DMS 273 (cell line): ENCODE measurements at regions not wholly inside any gene's neighbourhood (a gene's known extent, or its start where the extent isn't known, plus 50 kb on each side); places are given as distances from the start of the nearest gene placed in this dataset.
A peak's percentile ranks its signal among the peaks of the same experiment; 100 is the strongest.

Experiments
- DNase-seq: peaks from one replicate; lab custom pipeline; 2025; ENCODE audit not compliant: unreplicated experiment; lab: John Stamatoyannopoulos, UW

DNA sequence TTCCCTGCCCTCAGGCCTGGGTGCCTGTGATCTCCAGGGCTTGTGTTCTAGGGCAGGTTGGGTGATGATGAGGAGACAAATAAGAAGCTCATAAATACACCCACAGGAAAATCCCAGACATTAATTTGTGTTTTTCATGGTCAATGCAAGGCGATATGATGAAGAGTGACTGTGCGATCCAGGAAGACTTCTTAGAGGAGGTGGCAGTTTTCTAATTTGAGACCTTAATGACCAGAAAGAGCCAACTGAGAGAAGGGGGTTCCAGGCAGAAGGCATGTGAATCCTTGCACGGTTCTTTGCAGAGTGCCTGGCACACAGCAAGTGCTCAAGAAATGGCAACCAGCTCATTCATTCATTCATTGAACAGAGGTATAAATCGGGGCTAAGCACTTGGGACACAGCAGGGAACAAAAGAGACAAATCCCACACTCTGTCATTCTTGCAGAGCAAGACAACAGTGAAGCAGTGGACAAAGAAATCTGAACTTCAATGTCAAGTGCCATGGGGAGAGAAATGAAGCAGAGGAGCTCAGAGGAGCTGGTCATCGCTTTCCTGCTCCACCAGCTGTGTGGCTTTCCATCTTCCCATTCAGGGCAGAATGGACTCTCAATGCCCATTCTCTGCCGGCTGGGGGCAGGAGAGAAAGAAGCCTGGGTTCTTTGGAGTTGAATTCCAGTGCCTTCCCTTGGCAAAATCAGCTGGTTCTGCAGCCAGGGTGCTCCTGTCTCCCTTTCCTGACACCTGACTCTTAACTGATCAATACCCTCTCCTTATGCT, 128.3 kb downstream of the AACS start:
- DNase-seq = peak; percentile 32

DNA sequence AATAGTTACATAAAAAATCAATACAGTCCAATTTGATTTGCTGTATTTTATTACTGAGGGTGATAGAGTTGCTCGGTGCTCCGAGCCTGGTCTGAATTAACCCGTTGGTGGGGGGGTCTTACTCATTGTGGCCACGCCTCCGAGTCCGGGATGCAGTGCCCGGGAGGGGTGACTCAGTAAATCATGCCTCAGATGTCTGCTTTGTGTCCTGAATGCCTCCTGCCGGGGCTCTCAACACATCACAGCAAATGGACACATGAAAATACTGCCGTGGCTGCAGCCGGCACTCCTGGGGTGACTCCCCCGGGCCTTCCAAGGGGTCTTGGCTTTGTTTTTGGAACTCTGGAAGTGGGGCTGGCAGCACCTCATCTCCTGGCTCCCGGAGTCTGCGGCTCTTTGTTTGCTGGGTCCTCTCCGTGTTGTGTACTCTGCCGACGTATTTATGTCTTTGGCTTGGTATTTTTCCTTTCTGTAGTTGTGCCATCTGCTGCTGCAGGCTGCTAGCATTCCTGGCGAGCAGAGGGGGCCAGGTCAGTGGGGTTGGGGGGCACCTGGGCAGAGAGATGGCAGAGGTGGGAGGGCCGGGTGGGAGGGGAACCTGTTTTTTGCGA, 129.0 kb downstream of the AACS start:
- DNase-seq = peak; percentile 56

DNA sequence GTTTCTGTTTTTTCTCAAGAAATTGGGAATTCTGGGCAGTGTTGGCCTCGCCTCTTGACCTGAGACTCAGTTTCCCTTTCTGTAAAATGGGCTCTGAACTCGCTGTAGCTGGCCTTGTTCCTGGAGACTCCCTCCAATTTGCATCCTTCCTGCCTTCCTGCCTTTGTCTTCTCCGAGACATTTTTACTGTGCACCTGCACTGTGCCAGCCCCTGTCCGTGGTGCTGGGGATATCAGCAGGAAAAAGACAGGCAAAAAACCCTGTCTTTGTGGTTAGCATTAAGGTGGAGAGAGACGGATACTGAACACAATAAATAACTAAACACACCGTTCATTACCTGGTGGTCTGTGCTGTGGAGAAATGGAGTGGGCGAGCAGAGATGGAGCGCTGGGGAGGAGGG, 129.8 kb downstream of the AACS start:
- no peak for DNase-seq

DNA sequence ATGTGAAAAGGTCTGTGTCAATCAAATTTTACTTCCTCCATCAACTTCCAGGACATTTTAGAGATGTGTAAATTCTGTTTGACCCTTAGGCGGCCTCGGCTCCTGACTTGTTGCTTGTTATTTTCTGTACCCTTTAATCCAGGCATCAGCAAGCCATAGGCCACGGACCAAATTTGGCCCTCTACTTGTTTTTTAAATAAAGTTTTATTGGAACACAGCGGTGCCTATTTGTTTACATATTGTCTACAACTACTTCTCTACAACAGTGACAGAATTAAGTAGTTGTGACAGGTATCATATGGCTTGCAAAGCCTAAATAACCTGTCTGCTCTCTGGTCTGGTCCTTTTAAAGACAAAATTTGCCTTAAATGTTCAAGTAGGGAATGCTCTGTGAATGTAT, 132.1 kb downstream of the AACS start:
- no peak for DNase-seq

DNA sequence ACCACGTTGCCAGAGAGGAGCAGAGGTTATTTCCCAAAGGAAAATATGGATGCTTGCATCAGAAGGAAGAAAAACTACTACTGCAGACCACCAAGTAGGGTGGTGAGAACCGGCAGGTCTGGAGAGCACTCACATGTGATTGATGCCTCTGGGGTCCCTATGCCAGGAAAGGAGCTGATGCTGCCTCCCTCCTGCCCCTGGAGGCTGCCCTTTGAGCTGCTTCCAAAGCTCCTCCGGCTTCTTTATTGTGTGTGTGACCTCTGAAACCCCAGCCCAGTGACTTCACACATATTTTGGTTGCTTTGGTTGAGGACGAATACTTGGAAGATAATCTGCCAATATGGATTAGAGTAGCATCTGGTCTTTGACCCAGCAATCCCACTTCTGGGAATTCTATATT, 133.4 kb downstream of the AACS start:
- peak; percentile 13 for DNase-seq

DNA sequence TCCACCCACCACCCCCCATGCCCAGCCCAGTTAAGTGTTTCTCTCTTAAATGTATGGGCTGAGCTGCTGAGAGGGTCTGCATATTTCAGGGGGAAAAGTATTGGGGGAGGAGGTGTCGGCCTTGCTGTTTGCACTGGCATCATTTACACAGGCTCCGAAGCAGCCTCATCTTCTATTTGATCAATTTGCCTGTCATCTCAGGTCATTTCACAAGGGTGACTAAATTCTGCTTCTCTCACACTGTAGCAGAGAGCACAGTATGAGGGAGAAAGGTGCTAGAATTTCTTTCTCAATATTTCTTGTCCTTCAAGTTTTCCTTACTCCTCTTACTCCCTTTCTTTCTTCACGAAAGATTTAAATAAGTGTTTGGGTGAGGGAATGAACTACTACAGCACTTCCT, 135.9 kb downstream of the AACS start:
- DNase-seq = no peak

DNA sequence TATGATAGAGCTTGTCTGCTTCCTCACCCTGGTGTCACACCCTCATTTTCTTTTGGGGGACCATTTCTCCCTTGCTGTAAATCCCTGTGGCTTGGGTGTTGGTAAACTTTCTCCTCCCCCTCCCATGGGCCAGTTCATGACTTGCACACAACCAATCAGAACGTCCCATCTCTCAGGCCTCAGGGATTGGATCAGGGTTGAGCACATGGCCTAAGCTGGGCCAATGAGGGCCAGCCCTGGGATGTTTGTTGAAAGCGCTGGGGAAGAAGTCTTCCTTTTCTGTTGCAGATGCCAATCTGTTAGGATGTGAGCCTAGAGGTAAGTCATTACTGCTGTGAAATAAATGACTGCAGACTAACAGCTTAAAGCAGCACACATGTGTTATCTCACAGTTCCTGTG, 136.7 kb downstream of the AACS start:
- no peak for DNase-seq

DNA sequence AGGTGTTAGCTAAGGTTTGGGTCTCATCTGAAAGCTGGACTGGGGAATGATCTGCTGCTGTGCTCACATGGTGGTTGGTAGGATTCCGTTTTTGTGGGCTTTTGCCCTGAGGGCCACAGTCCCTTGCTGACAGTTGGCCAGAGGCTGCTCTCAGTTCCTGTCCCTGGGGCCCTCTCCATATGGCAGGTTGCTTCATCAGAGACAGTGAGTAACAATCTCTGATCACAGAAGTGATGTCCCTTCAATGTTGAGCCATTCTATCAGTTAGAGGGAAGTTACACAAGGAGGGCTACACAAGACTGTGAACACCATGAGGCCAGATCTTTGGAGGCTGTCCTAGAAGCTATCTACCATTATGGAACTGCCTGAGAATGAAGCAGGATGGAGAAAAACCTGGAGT, 137.2 kb downstream of the AACS start:
- no peak for DNase-seq

DNA sequence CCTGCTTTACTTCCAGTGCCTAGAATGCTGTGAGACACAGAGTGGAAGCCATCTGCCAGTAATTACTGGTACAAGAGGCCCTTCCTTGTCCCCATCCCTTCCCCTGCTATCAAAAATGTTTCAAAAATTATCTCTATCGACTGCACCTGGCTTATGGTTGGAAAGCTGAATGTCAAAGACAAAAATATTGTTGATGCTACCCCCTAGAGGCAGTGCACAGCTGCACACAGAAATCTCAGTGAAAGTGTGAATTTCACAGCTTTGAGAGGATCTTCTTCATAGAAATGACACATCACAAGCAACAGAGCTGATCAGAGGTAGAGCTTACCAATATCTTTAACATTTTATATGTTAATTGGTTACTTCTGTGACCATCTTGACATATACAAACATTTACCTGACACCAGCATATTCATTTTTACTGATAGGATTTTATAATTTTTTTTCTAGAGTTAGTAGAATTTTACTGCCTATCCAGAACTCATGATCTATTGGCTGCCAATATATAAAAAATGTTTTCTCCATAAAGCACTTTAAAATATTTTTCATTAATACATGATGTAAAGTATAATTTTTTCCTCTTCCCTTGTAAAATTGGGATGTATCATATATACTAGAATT, 138.0 kb downstream of the AACS start:
- DNase-seq = peak; percentile 49

DNA sequence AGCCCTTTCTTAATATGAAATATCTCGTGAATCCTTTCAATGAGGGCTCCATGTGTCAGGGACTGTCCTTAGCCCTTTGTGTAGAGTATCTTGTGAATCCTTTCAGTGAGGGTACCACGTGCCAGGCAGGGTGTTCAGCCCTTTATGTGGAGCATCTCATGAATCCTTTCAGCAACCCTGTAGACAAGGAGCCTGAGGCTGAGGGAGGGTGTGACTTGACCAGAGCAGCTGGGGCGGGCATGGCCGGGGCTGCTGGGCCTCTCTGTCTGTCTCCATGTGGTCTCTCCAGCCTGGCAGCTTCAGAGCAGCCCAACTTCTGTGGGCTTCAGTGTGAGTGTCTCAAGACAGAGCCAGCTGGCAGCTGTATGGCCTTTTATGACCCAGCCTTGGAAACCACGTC, 140.2 kb downstream of the AACS start:
- DNase-seq = no peak

DNA sequence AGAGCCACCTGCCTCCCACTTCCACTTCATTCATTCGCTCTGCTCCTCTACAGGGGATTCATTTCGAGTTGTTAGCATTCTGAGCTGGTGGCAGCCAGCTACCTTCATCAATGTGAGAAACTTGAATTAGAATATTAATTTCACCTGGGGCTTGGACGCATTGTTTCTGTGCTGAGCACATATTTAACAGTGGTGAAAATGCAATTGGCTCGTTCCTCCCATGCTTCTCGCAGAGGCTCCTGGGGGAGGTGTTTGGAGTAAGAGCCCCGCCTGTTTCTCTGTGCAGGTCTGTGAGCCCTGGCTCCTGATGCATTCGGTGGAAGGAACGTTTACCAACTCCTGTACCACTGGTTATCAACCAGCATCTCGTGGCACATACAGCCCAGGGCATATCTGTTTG, 141.5 kb downstream of the AACS start:
- DNase-seq = no peak

DNA sequence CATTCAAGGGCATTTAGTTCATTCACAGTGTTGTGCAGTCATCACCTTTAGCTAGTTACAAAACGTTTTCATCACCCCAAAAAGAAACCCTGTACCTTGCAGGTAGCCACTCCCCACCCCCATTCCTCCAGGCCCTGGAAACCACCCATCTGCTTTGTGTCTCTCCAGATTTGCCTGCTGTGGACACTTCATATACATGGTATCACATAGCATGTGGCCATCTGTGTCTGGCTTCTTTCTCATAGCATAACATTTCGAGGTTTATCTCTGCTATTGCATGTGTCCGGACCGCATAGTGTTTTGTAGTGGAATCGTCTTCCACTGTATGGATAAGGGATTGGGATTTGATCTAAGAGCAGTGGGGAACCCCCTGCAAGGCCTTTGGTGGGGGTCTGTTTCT, 143.1 kb downstream of the AACS start:
- peak; percentile 36 for DNase-seq

DNA sequence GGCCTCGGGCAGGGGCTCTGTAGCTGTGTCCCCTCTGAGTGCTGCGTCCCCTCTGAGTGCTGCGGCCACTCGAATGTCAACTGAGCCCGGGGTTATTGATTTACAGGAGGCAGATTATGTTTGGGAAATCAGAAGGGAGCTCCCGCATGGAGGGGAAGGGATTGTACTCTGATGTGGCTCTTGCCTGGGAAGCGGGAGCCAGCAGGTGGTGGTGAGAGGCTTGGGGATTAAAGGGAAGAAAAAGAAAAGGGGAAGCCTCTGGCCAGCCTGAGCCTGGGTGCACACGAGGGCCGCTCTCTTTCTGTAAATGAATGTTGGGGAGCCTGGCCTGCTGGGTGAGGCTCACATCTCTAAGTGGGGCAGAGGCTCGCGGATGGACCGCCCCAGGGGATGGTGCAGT, 143.7 kb downstream of the AACS start:
- no peak for DNase-seq

DNA sequence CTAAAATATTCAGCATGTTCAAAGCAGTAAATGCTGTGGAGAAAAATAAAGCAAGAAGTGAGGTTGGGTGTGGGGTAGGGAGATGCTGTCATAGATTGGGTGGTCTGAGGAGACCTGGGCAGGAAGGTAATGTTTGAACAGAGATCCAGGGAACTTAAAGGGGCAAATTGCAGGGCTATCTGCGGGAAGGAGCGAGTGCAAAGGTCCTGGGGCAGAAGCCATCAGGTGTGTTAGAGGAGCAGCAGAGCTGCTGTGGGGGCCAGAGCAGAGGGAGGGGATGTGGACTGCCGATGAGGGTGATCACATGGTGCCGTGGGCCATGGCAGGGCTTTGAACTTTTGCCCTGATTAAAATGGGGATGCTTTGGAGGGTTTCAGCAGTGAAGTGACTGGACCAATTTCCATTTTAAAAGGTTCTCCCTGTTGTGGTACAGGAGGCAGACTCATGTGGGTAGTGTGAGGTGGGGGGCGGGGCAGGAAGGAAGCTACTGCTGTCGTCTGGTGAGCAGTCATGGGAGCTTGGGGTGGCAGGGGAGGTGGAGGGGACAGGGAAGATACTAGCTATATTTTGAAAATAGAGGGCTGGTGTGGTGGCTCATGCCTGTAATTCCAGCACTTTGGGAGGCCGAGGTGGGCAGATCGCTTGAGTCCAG, 145.0 kb downstream of the AACS start:
- no peak for DNase-seq

DNA sequence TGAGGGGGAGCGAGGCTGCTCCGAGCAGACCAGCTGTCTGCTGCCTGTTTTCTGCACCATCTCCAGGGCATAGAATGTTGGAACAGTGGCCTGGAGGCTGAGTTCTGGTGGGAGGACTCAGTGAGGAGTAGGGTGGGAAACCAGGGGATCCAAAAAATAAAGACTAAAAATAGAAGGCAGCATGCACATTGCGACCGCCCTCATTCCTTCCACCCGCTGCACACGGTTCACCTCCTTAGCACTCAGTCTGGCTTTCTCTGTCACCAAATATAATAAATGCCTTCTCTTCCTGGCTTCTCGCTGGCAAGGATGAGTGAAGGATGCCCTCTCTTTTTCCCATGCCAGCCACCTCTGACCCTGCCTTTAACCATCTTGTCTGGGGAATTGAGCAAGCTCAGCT, 146.2 kb downstream of the AACS start:
- no peak for DNase-seq

DNA sequence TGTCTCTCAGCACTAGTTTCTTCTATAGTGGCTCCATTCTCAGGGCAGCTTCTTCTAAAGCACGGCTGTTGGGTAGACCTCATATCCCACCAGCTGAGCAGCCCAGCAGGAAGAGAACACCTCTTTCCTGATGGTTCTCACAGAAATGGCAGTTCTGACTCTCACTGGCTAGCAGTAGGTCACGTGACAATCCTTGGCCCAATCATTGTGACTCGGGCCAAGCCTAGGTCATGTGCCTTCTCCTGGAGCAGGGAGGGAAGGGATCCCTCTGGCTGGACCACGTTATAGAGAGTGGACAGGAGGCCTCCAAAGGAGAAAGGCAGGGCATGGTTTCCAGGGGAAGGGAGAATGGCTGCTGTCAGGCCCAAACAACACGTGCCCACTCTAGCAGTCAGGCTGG, 149.1 kb downstream of the AACS start:
- DNase-seq = no peak

DNA sequence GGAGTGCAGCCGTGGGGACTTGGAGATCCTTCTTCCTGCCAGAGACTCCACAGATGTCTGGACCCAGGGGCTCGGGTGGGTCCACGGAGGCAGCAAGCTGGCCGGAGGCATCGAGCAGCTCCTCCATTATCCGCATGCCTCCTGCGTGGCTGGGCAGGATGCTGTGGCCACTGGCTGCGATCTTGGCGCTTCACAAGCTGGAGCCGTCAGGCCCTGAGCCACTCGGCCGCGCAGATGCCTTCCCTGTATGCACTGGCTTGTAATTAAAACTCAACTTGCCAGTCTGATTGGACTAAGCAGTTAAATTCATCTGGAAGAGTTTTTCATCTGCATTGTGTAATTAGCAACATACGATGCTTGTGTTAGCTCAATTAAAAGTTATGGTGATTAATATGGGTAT, 151.5 kb downstream of the AACS start:
- DNase-seq = no peak

DNA sequence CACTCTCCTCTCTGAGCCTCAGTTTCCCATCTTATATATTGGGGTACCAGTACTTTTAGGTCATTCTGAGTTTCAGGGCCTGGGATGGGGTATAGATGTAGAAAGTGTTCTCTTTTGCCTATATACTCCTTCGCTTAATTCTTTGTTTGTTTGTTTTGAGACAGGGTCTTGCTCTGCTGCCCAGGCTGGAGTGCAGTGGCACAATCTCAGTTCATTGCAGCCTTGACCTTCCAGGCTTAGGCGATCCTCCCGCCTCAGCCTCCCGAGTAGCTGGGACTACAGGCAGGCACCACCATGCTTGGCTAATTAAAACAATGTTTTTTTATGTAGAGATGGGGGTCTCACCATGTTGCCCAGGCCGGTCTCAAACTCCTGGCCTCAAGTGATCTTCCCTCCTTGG, 152.1 kb downstream of the AACS start:
- DNase-seq = no peak

DNA sequence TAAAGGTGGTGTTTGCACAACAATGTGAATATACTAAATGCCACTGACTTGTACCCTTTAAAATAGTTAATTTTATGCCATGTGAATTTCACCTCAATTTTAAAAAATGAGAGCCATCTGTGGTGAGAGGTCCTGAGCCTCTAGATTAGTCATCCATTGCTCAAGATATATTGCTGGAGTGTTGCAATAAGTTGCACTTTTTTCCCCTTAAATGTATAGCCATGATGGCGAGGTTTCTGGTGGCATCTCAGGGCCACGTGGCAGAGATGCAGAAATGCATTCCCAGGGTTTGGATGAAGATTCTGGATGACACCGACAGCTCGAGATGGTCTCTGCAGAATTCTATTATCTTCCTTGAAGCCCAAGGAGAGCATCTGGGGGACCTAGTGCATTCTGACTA, 153.7 kb downstream of the AACS start:
- DNase-seq = no peak

DNA sequence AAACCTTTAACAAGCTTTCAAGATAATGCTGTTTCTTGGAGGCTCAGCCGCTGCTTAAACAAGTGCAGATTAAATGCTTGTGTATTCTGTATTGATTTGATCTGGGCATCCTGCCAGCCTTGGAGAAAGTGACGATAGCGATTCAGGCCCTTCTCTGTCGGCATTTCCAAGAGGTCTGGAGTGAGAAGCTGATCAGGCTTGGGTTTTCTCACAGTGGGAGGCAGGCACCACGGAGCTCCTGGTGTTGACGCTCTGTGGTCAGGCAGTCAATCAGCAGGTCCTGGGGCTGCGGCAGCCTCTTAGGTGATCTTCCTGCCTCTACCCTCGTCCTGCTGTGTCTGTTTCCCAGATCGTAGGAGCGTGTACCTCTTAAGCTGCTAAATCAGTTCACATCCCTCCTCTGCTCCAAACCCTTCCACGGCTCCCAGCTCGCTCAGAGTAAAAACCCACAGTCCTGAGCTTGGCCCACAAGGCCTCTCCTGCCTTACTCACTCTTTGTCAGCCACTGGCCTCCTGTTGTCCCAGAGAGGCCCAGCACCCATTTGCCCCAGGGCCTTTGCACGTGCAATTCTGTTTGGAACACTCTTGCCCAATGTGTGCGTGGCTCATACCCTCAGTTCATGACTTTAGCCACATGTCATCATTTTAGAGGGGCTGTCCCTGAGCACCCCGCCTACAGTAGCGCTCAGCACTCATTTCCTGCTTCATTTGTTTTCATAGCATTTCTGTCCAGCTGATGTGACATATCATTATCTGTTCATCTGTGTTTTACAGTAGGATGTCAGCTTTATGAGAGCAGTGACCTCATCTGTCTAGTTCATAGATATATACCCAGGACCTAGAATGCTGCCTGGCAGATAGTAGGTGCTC, 155.4 kb downstream of the AACS start:
- DNase-seq = no peak

DNA sequence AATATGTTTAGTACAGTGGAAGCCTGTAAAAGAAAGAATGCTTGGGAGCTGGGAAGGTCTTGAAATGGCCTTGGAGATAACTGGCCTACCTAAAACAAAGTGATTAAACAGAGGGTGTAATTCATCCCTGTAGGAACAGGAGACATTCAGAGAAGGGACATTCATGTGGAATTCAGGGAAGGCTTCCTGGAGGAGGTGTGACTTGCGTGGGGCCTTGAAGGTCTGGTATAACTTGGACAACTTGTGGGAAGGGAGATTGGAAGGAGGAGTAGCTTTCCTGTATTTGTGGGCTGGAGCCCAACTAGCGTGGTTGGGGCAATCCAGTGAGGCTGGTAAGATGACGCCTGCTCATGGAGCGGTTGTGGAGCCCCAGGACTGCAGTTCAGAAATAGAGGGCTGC, 156.4 kb downstream of the AACS start:
- no peak for DNase-seq
